Activated CD4-positive, CD25-positive, alpha-beta regulatory T cell treated with anti-CD3 and anti-CD28 coated beads, Interleukin-2, amount 50 U/mL, for 24 hours (primary cell): ENCODE measurements at regions not wholly inside any gene's neighbourhood (a gene's known extent, or its start where the extent isn't known, plus 50 kb on each side); places are given as distances from the start of the nearest gene placed in this dataset.
"Not testable (repeated sequence)": the region's sequence is repeated elsewhere in the genome, so short reads cannot be mapped to it uniquely, and the experiment has no call there.

Source experiments
- ATAC-seq, 2 donors: fragments of 150-1000 bp; cut with Tn5 transposase; one replicate each; pipeline ENCODE4 v1.10.0; 2021; ENCODE audit warnings: mild to moderate bottlenecking in 1 of 2, moderate library complexity in 1 of 2

DNA sequence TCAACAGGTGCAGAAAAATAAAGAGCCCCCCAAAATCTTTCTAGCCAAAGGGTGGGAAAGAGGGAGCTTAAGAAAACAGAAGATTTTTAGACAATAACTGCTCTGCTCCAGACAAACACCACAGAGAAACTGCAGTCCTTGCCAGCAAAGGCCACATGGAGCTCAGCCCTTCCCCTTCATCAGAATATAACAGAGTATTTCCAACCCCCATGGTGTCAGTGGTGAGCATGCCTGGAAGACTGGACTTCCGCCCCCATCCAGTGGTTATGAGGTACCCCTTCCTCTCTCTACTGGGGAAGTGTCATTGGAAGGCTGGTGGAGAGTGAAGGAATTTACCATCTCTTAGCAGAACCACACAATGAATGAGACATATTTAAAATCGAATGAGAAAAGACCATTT, 1007.3 kb upstream of the CELF2 start:
- no peak for ATAC-seq

GRCh38 chr10:10014846-10015245, 1002.8 kb upstream of the CELF2 start:
- no peak for ATAC-seq

GRCh38 chr10:10017716-10018115, 1000.0 kb upstream of the CELF2 start:
- no peak for ATAC-seq

- ATAC-seq: no peak
These were observed 996.7 kb upstream of the CELF2 start for GRCh38 chr10:10020945-10021344.

DNA sequence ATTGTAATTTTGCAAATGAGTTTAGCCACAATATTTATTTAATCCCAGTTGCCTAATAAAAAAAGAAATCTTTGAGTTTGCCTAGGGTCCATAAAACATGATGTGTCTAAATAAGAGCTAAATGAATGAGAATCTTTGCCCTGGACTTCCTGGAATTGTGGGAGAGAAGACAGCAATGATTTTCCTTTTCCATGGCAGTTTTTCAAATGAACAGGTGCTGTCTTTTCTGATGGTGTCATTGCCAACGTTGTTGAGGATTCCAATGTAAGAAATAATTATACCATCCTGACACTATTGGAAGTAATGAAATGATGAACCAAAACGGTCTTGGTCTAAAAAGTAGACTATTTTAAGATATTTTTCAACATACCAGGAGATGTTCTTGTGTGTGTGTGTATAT, 984.7 kb upstream of the CELF2 start:
- no peak for ATAC-seq

GRCh38 chr10:10038348-10038747, 979.3 kb upstream of the CELF2 start:
- ATAC-seq: no peak

GRCh38 chr10:10039595-10039994, 978.1 kb upstream of the CELF2 start:
- ATAC-seq: no peak

- no peak for ATAC-seq
These were observed 974.6 kb upstream of the CELF2 start for GRCh38 chr10:10043083-10043482.

- ATAC-seq: no peak
These were observed 972.5 kb upstream of the CELF2 start for GRCh38 chr10:10044922-10045764.

- no peak for ATAC-seq
These were observed 972.0 kb upstream of the CELF2 start for GRCh38 chr10:10045765-10046028.

GRCh38 chr10:10047426-10047825, 970.2 kb upstream of the CELF2 start:
- no peak for ATAC-seq

GRCh38 chr10:10053051-10053450, 964.6 kb upstream of the CELF2 start:
- ATAC-seq: no peak

- no peak for ATAC-seq
These were observed 963.2 kb upstream of the CELF2 start for GRCh38 chr10:10054466-10054865.

DNA sequence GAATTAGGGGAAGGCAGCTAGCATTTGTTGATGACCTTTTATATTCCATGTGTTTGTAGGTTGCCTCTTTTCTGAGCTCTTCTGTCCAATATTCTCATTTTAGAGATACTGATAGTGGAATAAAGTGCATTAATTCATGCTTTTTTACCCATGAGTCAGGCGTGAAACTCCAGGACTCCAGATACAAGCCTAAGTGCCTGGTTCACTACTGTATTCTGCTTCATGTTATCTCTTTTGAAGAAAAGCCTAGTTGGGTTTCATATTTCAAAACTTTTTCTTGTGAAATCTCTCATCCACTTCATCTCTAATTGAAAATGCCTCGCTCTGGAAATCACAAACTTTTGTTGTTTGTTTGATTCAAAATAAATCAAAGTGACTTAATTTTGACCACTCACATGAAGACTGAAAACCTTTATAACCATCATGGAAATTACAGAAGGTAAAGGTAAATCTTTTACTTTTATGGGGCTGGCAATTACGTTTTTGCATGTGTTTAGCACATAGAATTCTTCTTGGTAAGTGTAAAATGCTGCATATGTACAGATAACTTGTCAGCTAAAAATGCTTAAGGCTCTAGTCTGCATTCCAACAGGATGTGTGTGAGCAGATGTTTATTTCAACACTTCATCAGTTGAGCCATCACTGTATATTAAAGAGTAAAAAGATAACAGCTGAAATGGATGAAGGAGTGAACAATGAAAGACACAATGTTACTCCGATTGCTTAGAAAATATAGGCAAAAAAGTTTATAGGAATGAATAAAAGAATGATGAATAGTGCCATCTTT, 961.8 kb upstream of the CELF2 start:
- no peak for ATAC-seq

- no peak for ATAC-seq
These were observed 960.7 kb upstream of the CELF2 start for GRCh38 chr10:10056961-10057360.

- ATAC-seq: no peak
These were observed 950.0 kb upstream of the CELF2 start for GRCh38 chr10:10067644-10068043.

DNA sequence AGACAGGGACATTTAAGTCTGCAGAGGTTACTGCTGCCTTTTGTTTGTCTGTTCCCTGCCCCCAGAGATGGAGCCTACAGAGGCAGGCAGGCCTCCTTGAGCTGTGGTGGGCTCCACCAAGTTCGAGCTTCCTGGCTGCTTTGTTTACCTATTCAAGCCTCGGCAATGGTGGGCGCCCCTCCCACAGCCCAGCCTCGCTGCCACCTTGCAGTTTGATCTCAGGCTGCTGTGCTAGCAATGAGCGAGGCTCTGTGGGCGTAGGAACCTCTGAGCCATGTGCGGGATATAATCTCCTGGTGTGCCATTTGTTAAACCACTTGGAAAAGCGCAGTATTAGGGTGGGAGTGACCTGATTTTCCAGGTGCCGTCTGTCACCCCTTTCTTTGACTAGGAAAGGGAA, 942.8 kb upstream of the CELF2 start:
- not testable (repeated sequence) for ATAC-seq

DNA sequence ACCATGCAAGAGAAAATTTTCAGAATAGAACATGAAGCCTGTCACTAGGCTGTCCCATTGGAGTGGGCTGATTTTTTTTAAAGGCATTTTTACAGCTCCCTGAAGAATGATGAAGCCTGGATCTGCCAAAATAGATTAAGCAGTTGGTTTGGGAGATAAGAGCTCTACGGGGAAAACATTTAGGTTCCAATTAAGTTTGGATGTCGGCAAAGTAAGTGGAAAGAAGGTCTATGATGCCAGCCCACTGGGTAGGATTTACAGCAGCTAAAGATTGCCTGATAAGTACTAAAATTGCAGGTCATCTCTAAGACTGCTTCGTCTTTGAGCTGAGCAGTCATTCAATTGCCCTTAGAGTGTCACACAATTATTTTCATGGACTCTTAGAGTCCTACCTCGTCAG, 939.2 kb upstream of the CELF2 start:
- no peak for ATAC-seq

DNA sequence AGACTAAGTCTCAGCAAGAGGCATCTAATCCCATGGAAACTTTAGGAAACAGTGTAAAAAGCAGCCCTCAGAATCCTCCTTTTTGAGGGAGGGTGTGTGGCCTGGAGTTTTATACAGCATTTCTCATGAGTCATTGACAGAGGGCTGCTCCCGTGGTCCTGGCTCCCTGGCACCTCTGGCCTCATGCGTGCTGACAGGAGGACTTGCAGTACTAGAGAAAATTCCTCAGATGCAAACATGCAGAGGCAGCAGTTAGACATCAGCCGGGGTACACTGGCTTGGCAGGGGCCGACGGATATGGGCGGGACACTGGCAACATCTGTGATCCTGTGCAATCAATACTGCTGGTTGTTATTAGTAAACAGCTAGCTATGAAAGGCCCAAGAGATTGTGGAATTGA, 925.1 kb upstream of the CELF2 start:
- no peak for ATAC-seq

GRCh38 chr10:10093021-10093420, 924.7 kb upstream of the CELF2 start:
- no peak for ATAC-seq

DNA sequence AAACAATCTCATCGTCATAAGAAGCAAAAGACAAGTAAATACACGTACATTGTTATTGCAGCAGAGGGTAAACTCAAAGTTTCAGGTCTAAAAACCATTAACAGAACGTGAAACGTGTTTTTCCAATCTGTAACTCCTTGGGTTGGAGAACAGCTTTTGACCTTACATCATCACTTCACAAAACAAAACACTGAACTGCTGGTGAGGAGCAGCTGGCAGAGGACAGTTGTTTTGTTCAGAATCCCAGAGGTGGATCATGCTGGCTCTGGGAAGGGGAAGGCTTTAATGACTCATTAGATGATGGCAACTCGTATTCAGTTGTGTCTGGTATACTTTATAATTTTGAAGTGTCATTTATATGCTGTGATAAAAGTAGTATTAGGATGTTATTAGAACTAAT, 923.0 kb upstream of the CELF2 start:
- ATAC-seq: no peak

GRCh38 chr10:10096296-10096695, 921.4 kb upstream of the CELF2 start:
- no peak for ATAC-seq

- ATAC-seq: no peak
These were observed 920.8 kb upstream of the CELF2 start for GRCh38 chr10:10096898-10097297.

GRCh38 chr10:10101106-10101505, 916.6 kb upstream of the CELF2 start:
- no peak for ATAC-seq
